BJ (cell line): ENCODE measurements at regions not wholly inside any gene's neighbourhood (a gene's known extent, or its start where the extent isn't known, plus 50 kb on each side); places are given as distances from the start of the nearest gene placed in this dataset.

ENCODE experiments used
- CTCF ChIA-PET: fragments of 350-600 bp; formaldehyde crosslinking; extraction: SDS; loops from one replicate; lab custom pipeline; 2021; ENCODE audit warnings: antibody characterized with exemption, inconsistent platforms; lab: Yijun Ruan, JAX
- POLR2A ChIA-PET: fragments of 300-600 bp; sonication (Branson Sonifier 250); formaldehyde crosslinking; extraction: SDS; loops from one replicate; lab custom pipeline; 2021; ENCODE audit warnings: antibody characterized with exemption; lab: Charles Lee
- DNase-seq: peaks from one replicate; pipeline ENCODE4 v3.0.0-alpha.2; 2011; ENCODE audit warnings: low read depth
- H3K27me3 ChIP-seq: 2 replicates; pipeline ENCODE4 v1.6.0; 2011; ENCODE audit warnings: low read length; ENCODE audit not compliant: control insufficient read depth, insufficient read depth
- H3K36me3 ChIP-seq: 2 replicates; pipeline ENCODE4 v1.5.1; 2011; ENCODE audit warnings: low read length; ENCODE audit not compliant: control insufficient read depth, insufficient read depth
- H3K4me3 ChIP-seq: 2 replicates; pipeline ENCODE4 v1.5.1; 2011; ENCODE audit warnings: low read depth, mild to moderate bottlenecking, control low read depth, low read length
- CTCF ChIP-seq: IDR thresholded peaks from 2 replicates; pipeline ENCODE4 v1.5.1; 2011; ENCODE audit warnings: low read depth, mild to moderate bottlenecking, control low read depth, inconsistent platforms, low read length, moderate library complexity; ENCODE audit not compliant: insufficient read depth

DNA sequence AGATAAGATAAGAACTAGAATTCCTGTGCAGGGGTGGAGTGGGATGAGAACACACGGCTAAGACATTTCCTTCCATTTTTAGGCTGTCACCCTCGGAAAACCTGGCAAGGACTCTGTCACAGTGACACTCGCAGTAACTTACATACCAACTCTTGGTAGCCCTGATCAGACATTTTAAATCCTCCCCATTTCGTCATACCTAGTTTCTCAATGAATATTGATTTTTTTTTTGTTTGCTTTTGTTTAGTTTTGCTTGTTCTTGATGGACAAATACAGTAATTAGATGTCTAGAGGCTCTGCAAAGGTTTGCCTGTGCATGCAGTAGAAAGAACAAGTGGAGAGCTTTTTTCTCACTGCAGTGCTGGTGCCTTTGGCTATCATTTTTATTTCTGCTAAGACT is 213.0 kb upstream of the FAM83B start:
- no peak for DNase-seq
- no peak for TF ChIP-seq CTCF
- no peak overlapping the region for H3K4me3 ChIP-seq
- no peaks in the 10 kb centered on the region for H3K36me3 ChIP-seq
- CTCF ChIA-PET = no interaction called here
- no peaks in the 10 kb centered on the region for H3K27me3 ChIP-seq
- POLR2A ChIA-PET = no interaction called here

GRCh38 chr6:54640911-54641310 is 205.7 kb upstream of the FAM83B start:
- CTCF ChIA-PET = interaction anchor here (0.8 to 1.9 kb wide), 2 partner anchors 10 to 654 kb away, joined by 3 to 6 read pairs; no protein-coding TSS in a partner anchor
- no peak for TF ChIP-seq CTCF
- Histone ChIP-seq H3K36me3 (no peaks in the 10 kb centered on the region), H3K27me3 (no peaks in the 10 kb centered on the region), H3K4me3 (no peak overlapping the region)
- POLR2A ChIA-PET = no interaction called here
- no peak for DNase-seq

GRCh38 chr6:54646069-54646950 is 200.3 kb upstream of the FAM83B start:
- Histone ChIP-seq H3K36me3 (no peaks in the 10 kb centered on the region), H3K4me3 (no peak overlapping the region), H3K27me3 (no peaks in the 10 kb centered on the region)
- ChIA-PET CTCF (interaction anchor here (1.1 kb wide), 1 partner anchor 660 kb away, joined by 3 read pairs; no protein-coding TSS in a partner anchor), POLR2A (interaction anchor here (0.6 kb wide), 1 partner anchor 436 kb away, joined by 8 read pairs; no protein-coding TSS in a partner anchor)
- no peak for TF ChIP-seq CTCF
- peak; percentile 84 for DNase-seq

- DNase-seq = no peak
- Histone ChIP-seq H3K4me3 (no peak overlapping the region), H3K27me3 (no peaks in the 10 kb centered on the region), H3K36me3 (no peaks in the 10 kb centered on the region)
- ChIA-PET CTCF (interaction anchor here (1.1 kb wide), 1 partner anchor 661 kb away, joined by 3 read pairs; no protein-coding TSS in a partner anchor), POLR2A (interaction anchor here (0.6 kb wide), 1 partner anchor 435 kb away, joined by 8 read pairs; no protein-coding TSS in a partner anchor)
- no peak for TF ChIP-seq CTCF
These were observed 199.5 kb upstream of the FAM83B start for GRCh38 chr6:54646951-54647664.

DNA sequence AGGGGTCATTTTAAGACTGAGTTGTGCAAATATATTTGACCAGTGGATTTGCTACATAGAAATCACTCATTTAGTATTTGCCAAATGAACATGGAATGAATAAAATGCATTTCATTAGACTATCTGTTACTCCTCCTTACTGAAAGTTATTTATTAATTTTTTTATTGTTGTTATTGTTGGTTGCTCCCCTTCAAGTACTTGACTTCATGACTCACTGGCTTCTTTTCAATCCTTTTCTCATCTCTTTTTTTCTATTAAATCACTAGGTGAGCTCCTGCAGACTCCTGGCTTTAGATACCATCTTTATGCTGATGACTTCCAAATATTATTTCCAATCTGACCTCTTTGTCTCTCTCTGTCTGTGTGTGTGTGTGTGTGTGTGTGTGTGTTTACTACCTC is 192.2 kb upstream of the FAM83B start:
- Histone ChIP-seq H3K4me3 (no peak overlapping the region), H3K36me3 (no peaks in the 10 kb centered on the region), H3K27me3 (no peaks in the 10 kb centered on the region)
- CTCF ChIA-PET = interaction anchor here (1.1 kb wide), 1 partner anchor 12 kb away, joined by 3 read pairs; no protein-coding TSS in a partner anchor
- POLR2A ChIA-PET = no interaction called here
- TF ChIP-seq CTCF = no peak
- DNase-seq = no peak
